ENCODE measurements at regions not wholly inside any gene's neighbourhood (a gene's known extent, or its start where the extent isn't known, plus 50 kb on each side); places are given as distances from the start of the nearest gene placed in this dataset.

GRCh38 chr20:48373555-48373934 lies 454.3 kb downstream of the PREX1 start:
- no peak for TF ChIP-seq CTCF (conservative IDR thresholded peaks at IDR 0.05; ENCODE audit: low read length)
- no peak for TF ChIP-seq EZH2phosphoT487 (IDR thresholded peaks at IDR 0.05; ENCODE audit: borderline replicate concordance)
